Thoracic aorta (tissue), 2 donors: ENCODE measurements at regions not wholly inside any gene's neighbourhood (a gene's known extent, or its start where the extent isn't known, plus 50 kb on each side); places are given as distances from the start of the nearest gene placed in this dataset.

Experiments used
- ATAC-seq: fragments of 150-250 bp; one replicate; pipeline ENCODE4 v1.8.0; 2017; ENCODE audit warnings: low read depth; ENCODE audit not compliant: insufficient number of reproducible peaks, low FRiP score
- DNase-seq: peaks from one replicate; pipeline ENCODE4 v3.0.0-alpha.2; 2020; ENCODE audit warnings: low spot score
- H3K27ac ChIP-seq, 2 donors: fragments of 200-600 bp; sonication (generic); 1 replicate in 1 of 2; 2 replicates in 1 of 2; pipeline ENCODE4 v1.5.1; 2016; ENCODE audit warnings: mild to moderate bottlenecking in 2 of 2, moderate library complexity in 2 of 2
- H3K27me3 ChIP-seq: fragments of 200-600 bp; sonication (generic); replicated peaks from 2 replicates; pipeline ENCODE4 v1.6.0; 2016; ENCODE audit warnings: mild to moderate bottlenecking; ENCODE audit not compliant: insufficient read depth
- H3K36me3 ChIP-seq: fragments of 200-600 bp; sonication (generic); one replicate; pipeline ENCODE4 v1.5.1; 2016
- H3K4me1 ChIP-seq, 2 donors: fragments of 200-600 bp; sonication (generic); 1 replicate in 1 of 2; 2 replicates in 1 of 2; pipeline versions ENCODE4 v1.5.1 to v1.6.0; 2016; ENCODE audit warnings: low read depth in 2 of 2, mild to moderate bottlenecking in 1 of 2; ENCODE audit not compliant: control insufficient read depth in 1 of 2
- H3K4me3 ChIP-seq: fragments of 200-600 bp; sonication (generic); 2 replicates; pipeline ENCODE4 v1.5.1; 2016; ENCODE audit warnings: mild to moderate bottlenecking
- H3K9me3 ChIP-seq: fragments of 200-600 bp; sonication (generic); 2 replicates; pipeline ENCODE4 v1.5.1; 2016
- CTCF ChIP-seq: fragments of 200-600 bp; sonication (generic); IDR thresholded peaks from one replicate; pipeline ENCODE4 v1.5.1; 2019; ENCODE audit warnings: antibody characterized with exemption

- H3K36me3 ChIP-seq = no peaks in the 10 kb centered on the region
- DNase-seq (no peak), ATAC-seq (no peak)
- no peaks in the 10 kb centered on the region for H3K4me1 ChIP-seq
- no peak overlapping the region for H3K4me3 ChIP-seq
- no peaks in the 10 kb centered on the region for H3K9me3 ChIP-seq
- H3K27me3 ChIP-seq = no peaks in the 10 kb centered on the region
- TF ChIP-seq CTCF = no peak
- H3K27ac ChIP-seq = no peak overlapping the region
Measured at GRCh38 chr9:2300325-2300724, 285.2 kb downstream of the SMARCA2 start.

DNA sequence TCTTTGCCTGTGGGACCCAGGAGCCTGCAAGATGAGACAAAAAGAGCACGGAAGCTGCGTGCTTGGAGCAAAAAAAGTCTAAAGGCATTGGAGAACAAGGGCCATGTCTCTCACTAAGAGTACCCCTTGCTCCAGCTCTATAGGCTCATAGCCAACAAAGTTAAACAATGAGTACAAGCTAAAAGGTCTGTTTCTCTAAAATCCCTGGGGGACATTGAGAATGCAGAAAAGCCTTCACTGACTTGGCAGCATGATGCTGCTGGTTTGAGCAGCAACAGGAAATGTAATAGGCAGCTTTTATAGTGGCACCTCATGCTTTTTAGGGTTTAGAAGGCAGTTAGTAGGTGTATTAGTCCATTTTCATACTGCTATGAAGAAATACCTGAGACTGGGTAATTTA lies 287.5 kb downstream of the SMARCA2 start:
- Histone ChIP-seq H3K4me3 (no peak overlapping the region), H3K27ac (no peak overlapping the region), H3K9me3 (no peaks in the 10 kb centered on the region), H3K27me3 (no peaks in the 10 kb centered on the region), H3K36me3 (no peaks in the 10 kb centered on the region), H3K4me1 (no peaks in the 10 kb centered on the region)
- DNase-seq = no peak
- ATAC-seq = no peak
- no peak for TF ChIP-seq CTCF

DNA sequence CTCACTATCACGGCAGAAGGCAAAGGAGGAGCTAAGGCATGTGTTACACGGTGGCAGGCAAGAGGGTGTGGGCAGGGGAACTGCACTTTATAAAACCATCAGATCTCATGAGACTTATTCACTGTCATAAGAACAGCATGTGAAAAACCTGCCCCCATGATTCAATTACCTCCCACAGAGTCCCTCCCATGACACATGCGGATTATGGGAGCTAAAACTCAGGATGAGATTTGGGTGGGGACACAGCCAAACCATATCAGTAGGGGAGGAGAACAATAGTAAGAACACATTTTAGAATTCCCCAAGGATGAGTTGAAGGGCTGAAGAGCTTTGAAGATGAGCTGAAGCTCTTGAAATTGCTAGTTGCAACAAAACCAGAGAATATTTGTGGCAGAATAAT lies 287.9 kb downstream of the SMARCA2 start:
- H3K4me1 ChIP-seq = no peaks in the 10 kb centered on the region
- DNase-seq = no peak
- no peak for TF ChIP-seq CTCF
- no peaks in the 10 kb centered on the region for H3K9me3 ChIP-seq
- ATAC-seq = no peak
- no peaks in the 10 kb centered on the region for H3K36me3 ChIP-seq
- no peaks in the 10 kb centered on the region for H3K27me3 ChIP-seq
- H3K27ac ChIP-seq = no peak overlapping the region
- H3K4me3 ChIP-seq = no peak overlapping the region

- H3K27me3 ChIP-seq = no peaks in the 10 kb centered on the region
- no peak for DNase-seq
- no peaks in the 10 kb centered on the region for H3K36me3 ChIP-seq
- no peak for TF ChIP-seq CTCF
- no peaks in the 10 kb centered on the region for H3K4me1 ChIP-seq
- H3K4me3 ChIP-seq = no peak overlapping the region
- no peak overlapping the region for H3K27ac ChIP-seq
- ATAC-seq = no peak
- peaks cover 10% of the 10 kb centered on the region for H3K9me3 ChIP-seq
Measured at GRCh38 chr9:2307480-2307879, 292.3 kb downstream of the SMARCA2 start.

- no peak for TF ChIP-seq CTCF
- no peak for ATAC-seq
- no peaks in the 10 kb centered on the region for H3K36me3 ChIP-seq
- no peaks in the 10 kb centered on the region for H3K4me1 ChIP-seq
- no peak overlapping the region for H3K4me3 ChIP-seq
- DNase-seq = no peak
- no peak overlapping the region for H3K27ac ChIP-seq
- H3K9me3 ChIP-seq = peaks cover 23% of the 10 kb centered on the region
- no peaks in the 10 kb centered on the region for H3K27me3 ChIP-seq
Measured at GRCh38 chr9:2311920-2312319, 296.8 kb downstream of the SMARCA2 start.
